GM21528 (cell line): ENCODE measurements at regions not wholly inside any gene's neighbourhood (a gene's known extent, or its start where the extent isn't known, plus 50 kb on each side); places are given as distances from the start of the nearest gene placed in this dataset.
"Not testable (repeated sequence)": the region's sequence is repeated elsewhere in the genome, so short reads cannot be mapped to it uniquely, and the experiment has no call there.

Source experiments
- ATAC-seq: cut with Tn5 transposase; IDR thresholded peaks from one replicate; pipeline ENCODE4 v1.9.1; 2021; ENCODE audit warnings: mild to moderate bottlenecking, moderate library complexity; ENCODE audit not compliant: unreplicated experiment, low FRiP score

DNA sequence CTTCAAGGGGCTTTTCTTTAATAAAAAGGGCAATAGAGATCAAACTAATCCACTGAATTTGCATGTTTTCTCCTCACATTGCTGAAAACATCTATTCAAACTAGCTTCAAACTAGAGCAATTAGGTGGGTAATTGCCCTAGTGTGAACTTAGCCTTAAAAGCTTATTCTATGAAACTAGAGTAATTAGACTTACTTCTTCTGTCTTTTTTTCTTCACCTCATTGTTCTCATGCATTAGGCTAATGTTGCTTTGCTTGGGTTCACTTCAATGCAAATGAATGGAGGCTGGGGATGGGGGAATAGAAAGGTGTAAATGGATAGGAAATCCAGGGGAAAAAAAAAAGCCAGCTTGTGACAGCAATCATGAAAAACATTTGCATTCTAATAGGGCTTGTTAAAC, 414.8 kb upstream of the LMO3 start:
- no peak for ATAC-seq

DNA sequence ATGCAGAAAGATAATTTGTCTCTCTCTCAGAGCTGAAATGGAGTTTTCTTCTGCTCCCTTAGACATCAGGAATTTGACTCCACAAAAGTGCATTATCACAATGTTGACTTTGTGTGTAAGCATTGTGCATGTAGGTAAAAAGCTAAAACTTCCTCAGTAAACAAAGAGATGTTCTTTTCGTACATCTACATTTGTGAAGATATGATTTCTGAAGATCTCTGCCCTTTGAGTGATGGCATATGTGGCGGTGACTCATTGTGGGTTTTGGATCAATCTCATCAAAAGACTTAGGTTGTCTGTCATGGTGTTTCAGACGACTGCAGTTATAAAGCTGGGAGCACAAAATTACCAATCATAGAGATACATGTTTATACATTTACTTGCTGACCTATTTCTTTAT, 411.4 kb upstream of the LMO3 start:
- no peak for ATAC-seq

GRCh38 chr12:17016116-17016864, 410.3 kb upstream of the LMO3 start:
- no peak for ATAC-seq

GRCh38 chr12:17015501-17015900, 409.5 kb upstream of the LMO3 start:
- no peak for ATAC-seq

- ATAC-seq, result not testable (repeated sequence)
Observed at GRCh38 chr12:17007442-17008040, 401.6 kb upstream of the LMO3 start.

DNA sequence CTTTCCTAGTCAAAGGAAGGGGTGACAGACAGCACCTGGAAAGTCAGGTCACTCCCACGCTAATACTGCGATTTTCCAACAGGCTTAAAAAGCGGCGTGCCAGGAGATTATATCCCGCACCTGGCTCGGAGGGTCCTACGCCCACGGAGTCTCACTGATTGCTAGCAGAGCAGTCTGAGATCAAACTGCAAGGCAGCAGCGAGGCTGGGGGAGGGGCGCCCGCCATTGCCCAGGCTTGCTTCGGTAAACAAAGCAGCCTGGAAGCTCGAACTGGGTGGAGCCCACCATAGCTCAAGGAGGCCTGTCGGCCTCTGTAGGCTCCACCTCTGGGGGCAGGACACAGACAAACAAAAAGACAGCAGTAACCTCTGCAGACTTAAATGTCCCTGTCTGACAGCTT, 392.6 kb upstream of the LMO3 start:
- not testable (repeated sequence) for ATAC-seq

GRCh38 chr12:16984484-16984883, 378.5 kb upstream of the LMO3 start:
- ATAC-seq, result no peak

DNA sequence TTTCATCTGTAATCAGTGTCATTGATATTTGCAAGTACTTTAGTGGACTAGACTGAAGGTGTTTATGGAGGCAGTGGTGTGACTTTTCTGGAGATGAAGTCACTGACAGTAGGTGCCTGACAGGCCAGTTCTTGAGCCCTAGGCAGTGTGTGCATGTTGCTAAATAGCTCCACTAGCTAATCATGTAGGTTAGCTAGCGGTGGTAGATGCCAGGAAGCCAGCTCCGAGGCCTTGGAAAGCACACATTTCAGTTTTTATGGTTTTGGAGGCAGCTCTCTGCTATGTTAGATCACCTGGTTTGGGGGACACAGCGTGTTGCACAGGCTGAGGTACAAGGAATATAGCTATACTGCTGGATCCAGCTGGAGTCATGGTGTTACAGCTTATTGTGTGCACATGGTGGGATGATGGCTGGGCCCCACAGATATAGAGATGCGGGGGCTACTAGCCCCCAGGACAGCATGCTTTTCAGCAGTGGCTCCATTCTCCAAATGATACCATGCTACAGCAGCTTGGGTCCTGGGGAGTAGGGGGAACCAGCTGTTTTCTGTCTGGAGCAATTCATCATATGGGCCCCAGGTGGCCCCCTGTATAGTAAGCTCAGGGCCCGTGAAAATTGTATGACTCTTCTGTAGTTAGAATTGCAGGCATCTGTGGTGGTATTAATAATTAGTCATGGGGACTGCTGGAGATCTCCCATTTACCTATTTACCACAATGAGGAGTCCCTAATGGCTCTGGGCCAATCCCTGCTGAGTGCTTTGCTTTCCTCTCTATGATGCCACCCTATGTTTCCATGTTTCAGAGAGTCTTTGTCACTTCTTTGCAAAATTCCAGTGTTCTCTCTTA, 367.2 kb upstream of the LMO3 start:
- no peak for ATAC-seq

DNA sequence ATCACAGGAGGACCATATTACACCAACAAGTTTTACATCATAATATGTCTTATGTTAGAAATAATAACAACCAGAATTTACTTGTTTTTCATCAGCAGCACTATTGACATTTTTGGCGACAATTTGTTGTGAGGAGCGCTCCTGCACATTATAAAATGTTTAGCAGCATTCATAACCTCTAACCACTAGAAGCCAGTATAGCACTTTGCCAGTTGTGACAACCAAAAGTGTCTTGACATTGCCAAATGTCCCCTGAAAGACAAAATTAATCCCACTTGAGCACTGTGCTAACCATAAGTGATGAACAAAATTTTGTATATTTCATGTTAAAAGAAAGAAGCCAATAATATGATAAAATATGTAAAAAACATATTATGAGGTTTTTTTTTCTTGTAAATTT, 356.9 kb upstream of the LMO3 start:
- no peak for ATAC-seq

GRCh38 chr12:16955083-16955657, 349.2 kb upstream of the LMO3 start:
- ATAC-seq, result no peak

DNA sequence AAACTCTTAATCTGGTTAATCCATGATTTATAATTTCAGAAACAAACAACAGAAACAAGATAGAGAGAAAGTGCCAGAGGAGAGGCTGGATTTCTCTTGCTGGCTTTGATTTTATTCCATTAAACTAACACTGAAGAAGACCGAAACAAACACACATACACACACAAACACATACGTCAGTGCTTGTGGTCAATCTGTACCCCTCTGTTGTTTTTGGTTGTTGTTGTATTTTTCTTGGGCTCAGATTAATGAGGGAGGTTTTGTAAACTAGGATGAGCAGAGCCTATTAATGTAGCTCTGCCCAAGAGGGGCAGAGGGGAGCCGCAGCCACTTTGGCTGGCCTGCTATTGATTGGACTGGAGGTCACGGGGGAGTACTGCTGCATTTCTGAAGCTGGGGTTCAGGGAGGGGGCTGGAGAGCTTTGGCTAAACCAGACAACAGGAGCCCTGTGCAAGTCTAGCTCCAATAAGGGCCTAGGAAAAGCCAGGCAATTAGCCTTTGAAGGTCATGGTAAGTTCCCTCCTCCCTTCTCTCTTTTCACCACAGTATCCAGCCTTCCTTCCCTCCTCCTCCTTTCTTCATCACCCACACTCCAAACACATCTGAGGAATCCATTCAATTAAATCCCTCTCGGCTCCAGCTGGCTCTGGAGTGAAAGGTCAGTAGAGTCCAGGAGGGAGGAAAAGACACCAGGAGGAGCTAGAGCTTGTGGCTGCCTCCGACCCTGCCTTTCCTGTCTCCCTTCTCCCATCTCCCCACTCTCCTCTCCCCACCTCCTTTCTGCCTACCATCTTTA, 344.1 kb upstream of the LMO3 start:
- ATAC-seq, result no peak

DNA sequence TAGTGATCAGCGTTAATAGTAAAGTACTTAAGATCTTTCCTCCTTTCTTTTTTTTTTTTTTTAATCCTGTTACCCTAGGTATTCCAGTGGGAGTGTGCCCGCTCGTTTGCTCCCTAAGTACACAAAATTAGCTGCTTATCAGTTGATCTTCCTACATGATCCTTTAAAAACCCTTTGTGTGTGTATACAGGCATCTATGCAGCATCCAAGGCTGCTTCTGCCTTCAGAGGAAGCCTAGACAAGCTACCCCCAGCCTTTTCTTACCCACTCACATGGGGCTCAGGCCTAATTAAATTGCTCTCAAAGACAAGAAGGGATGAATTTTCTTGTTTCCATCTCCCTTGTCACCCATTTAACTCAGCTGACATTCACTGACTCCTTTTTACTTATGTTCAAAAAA, 343.4 kb upstream of the LMO3 start:
- no peak for ATAC-seq

DNA sequence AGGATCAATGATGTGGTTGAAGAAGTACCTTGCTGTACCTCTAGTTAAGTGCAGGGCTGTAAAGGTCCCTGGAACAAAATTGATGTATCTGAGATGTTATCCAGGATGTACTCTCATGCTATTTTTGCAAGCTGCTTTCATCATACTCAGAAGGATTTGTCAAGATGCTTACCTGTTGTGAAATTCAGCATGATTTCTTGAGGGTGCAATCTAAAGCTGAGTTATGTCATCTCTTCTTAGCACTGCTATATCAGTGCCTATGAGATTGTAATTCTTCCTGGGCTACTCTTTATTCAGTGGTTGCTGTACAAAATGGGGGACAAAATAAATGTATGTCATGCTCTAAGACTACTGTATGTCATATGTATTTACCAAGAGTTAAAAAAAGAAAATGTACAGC, 340.7 kb upstream of the LMO3 start:
- no peak for ATAC-seq

DNA sequence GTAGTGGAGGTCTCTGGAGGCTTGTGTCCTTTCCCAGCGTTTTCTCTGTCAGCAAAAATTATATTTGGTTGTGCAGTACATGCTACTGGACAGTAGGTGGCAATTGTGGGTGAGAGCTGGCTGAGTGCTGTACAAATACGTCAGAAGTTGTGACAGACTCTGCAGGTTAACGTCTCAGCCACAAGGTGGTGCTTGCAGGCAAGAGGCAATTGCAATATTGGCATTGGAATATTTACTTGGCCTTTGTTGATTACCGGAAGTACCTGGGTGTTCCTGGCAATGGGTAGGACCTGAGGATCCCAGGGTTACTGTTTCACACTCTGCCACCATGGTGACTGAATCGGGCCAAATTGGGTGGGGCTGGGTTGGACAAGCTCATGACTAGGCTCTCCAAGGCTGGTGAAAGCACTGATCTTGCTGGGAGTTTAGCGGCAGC, 333.9 kb upstream of the LMO3 start:
- ATAC-seq, result peak; percentile 98

DNA sequence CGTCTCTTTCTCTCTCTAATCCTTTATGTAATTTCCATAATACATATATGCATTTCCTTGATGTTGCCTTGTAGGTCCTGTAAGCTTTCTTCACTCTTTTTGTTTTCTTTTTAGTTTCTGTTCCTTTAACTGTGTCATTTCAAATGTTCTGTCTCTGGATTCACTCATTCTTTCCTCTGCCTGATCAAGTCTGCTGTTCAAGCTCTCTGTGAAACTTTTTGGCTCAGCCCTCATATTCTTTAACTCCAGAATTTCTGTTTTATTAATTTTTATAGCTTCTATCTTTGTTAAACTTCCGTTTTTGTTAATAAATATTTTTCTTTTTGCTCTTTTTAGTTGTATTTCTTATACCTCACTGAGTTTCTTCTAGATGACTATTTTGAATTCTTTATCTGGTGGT, 321.3 kb upstream of the LMO3 start:
- no peak for ATAC-seq

DNA sequence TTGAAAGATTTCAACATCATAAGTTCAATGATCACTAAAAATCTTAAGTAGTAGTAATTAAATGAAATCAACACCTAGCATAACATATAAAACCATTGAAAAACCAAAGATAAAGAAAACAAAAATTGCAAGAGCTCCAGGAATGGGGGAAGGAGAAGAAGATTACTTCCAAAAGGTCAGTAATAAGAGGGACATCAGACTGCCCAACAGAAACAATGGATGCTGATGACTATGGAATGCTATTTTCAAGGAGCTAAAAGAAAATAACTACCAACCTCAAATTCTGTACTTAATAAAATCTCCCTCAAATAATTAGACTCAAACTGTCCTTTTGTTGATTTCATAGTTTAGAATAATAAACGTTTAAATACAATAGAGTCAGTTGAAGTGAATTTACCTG, 314.5 kb upstream of the LMO3 start:
- ATAC-seq, result no peak

- no peak for ATAC-seq
Observed at GRCh38 chr12:16919551-16919950, 313.6 kb upstream of the LMO3 start.

DNA sequence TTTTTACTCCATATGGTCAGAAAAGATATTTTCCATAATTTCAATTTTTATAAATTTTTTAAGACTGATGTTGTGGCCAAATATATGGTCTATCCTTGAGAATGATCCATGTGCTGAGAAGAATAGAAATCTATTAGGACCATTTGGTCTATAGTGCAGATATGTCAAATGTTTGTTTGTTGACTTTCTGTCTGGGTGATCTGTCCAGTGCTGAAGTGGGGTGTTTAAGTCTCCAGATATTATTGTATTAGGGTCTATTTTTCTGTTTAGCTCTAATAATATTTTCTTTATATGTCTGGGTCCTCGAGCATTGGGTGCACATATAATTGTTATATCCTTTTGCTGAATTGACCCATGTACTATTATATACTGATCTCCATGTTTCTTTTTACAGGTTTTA, 308.9 kb upstream of the LMO3 start:
- ATAC-seq, result no peak

DNA sequence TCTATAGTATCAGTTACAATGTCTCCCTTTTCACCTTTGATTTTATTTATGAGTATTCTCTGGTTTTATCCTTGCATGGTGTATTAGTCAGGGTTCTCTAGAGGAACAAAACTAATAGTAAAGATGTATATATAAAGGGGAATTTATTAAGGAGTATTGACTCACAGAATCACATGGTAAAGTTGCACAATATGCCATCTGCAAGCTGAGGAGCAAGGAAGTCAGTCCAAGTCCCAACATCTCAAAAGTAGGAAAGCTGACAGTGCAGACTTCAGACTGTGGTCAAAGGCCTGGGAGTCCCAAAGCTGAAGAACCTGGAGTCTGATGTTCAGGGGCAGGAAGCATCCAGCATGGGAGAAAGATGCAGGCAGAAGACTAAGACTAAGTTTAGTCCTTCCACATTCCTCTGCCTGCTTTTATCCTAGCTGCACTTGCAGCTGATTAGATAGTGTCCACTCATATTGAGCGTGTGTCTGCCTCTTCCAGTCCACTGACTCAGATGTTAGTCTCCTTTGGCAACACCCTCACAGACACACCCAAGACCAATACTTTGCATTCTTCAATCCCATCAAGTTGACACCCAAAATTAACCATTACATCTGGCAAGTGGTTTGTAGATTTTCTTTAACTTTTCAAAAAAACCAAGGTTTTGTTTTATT, 308.0 kb upstream of the LMO3 start:
- ATAC-seq, result no peak

GRCh38 chr12:16901946-16902345, 296.0 kb upstream of the LMO3 start:
- no peak for ATAC-seq
